IMR-90 (cell line): ENCODE measurements at regions not wholly inside any gene's neighbourhood (a gene's known extent, or its start where the extent isn't known, plus 50 kb on each side); places are given as distances from the start of the nearest gene placed in this dataset.

Experiments used
- MAFK ChIP-seq: IDR thresholded peaks from 2 replicates; pipeline ENCODE4 v1.6.1; 2012; ENCODE audit warnings: low read depth, low read length, improper control_type of control experiment
- MXI1 ChIP-seq: IDR thresholded peaks from 2 replicates; pipeline ENCODE4 v1.6.1; 2012; ENCODE audit warnings: low read depth, mild to moderate bottlenecking, low read length, moderate library complexity, borderline replicate concordance
- RAD21 ChIP-seq: IDR thresholded peaks from 2 replicates; pipeline ENCODE4 v1.6.1; 2012; ENCODE audit warnings: low read length, improper control_type of control experiment
- RFX5 ChIP-seq: IDR thresholded peaks from 2 replicates; pipeline ENCODE4 v1.8.0; 2012; ENCODE audit warnings: low read depth, mild to moderate bottlenecking, low read length, moderate library complexity
- TF ChIP-seq, protein P1 (sequence below): conservative IDR thresholded peaks from 2 replicates; pipeline ENCODE4 v1.5.1; 2012; ENCODE audit warnings: mild to moderate bottlenecking, low read depth, low read length, improper control_type of control experiment

DNA sequence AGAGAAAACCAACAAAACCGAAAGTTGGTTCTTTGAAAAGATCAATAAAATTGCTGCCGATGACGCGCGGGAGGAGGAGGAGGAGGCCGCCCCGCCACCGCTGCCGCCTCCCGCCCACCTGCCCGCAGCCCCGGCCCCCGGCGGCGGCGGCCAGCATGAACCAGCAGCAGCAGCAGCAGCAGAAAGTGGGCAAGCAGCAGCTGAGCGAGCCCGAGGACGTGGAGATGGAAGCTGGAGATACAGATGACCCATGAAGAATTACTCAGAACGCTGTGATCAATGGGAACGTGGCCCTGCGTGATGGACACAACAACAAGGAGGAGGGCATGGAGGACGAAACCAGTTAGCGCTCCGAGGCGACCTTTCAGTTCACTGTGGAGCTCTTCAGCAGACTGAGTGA, 53.9 kb upstream of the EFNA5 start:
- TF ChIP-seq, protein P1, sequence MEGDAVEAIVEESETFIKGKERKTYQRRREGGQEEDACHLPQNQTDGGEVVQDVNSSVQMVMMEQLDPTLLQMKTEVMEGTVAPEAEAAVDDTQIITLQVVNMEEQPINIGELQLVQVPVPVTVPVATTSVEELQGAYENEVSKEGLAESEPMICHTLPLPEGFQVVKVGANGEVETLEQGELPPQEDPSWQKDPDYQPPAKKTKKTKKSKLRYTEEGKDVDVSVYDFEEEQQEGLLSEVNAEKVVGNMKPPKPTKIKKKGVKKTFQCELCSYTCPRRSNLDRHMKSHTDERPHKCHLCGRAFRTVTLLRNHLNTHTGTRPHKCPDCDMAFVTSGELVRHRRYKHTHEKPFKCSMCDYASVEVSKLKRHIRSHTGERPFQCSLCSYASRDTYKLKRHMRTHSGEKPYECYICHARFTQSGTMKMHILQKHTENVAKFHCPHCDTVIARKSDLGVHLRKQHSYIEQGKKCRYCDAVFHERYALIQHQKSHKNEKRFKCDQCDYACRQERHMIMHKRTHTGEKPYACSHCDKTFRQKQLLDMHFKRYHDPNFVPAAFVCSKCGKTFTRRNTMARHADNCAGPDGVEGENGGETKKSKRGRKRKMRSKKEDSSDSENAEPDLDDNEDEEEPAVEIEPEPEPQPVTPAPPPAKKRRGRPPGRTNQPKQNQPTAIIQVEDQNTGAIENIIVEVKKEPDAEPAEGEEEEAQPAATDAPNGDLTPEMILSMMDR = no peak
- TF ChIP-seq MAFK (no peak), MXI1 (no peak), RFX5 (no peak), RAD21 (no peak)
